Posterior cingulate gyrus (tissue), 11 donors: ENCODE measurements at regions not wholly inside any gene's neighbourhood (a gene's known extent, or its start where the extent isn't known, plus 50 kb on each side); places are given as distances from the start of the nearest gene placed in this dataset.
"Not testable (repeated sequence)": the region's sequence is repeated elsewhere in the genome, so short reads cannot be mapped to it uniquely, and the experiment has no call there.

ENCODE experiments used
- DNase-seq, 10 donors: peaks; one replicate each; pipeline versions ENCODE4 v3.0.0 to v3.0.0-alpha.2; 2020 to 2021; ENCODE audit warnings: mixed read lengths in 3 of 10
- intact Hi-C: fragments of 100-400 bp; cut with DNase I; formaldehyde crosslinking; loops from one replicate; pipeline ENCODE4 v1.15.1; 2023

DNA sequence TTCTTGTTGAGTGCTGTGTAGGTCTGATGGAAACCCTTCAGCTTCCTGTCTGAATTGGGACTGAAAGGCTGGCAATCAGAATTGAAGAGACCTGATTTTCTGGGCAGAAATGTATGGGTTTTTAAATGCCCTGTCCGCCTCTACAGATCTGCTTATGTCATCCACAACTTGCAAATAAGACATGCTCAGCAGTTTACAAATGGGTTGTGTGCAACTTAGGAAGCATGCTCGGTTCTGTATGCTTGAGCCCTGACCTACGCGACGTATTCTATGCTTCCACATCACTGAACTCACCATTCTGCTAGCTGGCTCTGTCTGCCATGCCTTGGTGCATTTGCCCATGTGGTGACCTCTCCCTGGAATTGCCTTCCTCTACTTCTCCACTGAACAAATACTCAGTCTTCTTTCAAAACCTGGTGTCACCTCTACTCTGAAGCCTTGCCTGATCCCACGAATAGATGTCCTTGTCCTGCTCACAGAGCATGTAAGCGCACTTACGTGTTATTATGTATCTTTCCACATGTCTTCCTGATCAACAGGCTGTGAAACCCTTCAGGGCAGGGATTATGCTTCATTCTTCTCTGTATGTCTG lies 194.2 kb downstream of the ERCC6L2 start:
- peak in 1 of 10 donors; percentile 4 for DNase-seq
- intact Hi-C loops: no loop called here

GRCh38 chr9:96068511-96068910 lies 193.0 kb downstream of the ERCC6L2 start:
- DNase-seq: peak in 1 of 10 donors; percentile 72
- intact Hi-C loops: no loop called here

DNA sequence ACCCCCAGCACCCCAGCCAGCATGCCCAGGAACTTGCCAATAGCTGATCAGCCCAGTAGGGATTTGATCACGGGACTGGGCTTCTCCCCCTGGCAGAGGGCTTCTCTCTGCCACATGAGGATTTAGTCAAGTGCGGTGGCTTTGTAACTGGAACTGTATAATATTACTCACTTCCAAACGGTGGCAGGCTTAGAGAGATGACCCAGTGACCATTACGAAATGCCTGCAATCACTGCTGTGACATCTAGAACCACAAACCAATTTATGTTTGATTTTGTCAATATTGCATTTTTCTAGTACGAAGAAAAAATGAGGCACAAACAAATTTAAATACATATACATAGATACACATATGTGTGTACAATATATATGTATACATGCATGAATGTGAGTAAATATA lies 192.1 kb downstream of the ERCC6L2 start:
- DNase-seq: no peak
- intact Hi-C loops: no loop called here

GRCh38 chr9:96067004-96067403 lies 191.5 kb downstream of the ERCC6L2 start:
- DNase-seq: peak in 1 of 10 donors; percentile 34
- intact Hi-C loops: no loop called here

DNA sequence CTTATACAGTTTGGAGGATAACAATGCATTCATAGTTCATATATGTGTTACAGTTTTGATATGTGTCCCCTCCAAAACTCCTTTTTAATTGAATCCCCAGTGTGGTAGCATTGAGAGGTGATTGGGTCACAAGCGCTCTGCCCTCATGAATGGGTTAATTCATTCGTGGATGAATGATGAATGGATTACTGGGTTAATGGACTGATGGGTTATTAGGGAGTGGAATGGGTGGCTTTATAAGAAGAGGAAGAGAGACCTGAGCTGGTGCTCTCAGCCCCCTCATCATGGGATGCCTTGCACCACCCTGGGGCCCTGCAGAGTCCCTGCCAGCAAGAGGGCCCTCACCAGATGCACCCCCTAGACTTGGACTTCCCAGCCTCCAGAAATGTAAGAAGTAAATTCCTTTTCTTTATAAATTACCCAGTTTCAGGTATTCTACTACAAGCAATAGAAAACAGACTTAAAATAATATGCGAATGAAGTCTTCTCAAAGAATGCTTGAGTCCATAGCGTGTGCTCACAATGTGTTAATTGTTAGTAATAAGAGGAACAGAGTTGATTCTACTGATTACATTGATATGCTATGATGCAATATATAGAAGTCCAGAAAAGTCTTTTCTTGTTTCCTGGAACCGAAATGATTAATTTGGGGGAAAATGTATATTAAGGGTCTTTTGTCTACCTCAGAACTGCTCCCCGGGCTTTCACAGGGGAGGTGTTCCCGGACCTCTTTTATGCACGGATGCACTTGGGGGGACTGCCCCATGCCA lies 190.2 kb downstream of the ERCC6L2 start:
- peak in 1 of 10 donors; percentile 51 for DNase-seq
- intact Hi-C loops: no loop called here

- DNase-seq: peak in 1 of 10 donors; percentile 51
- intact Hi-C loops: no loop called here
Measured at GRCh38 chr9:96064826-96065481, 189.5 kb downstream of the ERCC6L2 start.

DNA sequence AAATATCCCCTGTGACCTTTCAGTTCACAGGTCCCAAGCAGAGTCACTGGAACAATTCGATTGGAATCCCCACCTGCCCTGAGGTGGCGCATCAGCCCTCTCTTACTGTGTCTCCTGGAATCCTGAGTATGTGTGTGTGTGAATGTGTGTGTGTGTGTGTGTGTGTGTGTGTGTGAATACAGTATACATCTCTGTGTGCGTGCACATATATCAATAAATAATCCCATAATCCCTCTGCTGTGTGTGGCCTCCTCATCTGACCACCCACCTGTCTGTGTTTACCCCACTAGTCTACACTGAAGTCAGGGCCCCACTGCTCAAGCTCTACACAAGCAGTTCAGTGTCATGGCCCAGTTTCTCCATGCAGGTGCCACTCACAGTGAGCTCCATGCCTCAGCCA lies 187.4 kb downstream of the ERCC6L2 start:
- intact Hi-C loops: no loop called here

DNA sequence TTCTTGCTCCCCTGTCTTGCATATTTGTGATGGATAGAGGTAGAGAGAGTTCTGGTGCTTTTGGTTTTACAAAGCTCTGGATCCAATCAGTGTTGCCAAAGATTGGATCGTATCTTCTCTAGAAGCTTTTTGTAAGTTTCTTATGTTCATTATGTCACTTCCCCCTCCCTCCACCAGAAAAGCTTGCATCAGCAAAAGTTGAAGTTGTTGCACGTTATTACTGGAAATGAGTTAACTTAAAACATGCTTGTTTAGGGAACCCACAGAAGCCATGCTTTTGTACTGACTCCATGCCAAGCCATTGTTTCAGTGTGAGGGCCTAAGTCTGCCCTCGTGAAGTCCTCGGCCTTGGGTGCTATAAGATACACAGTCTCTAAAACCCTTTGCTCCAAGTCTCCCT lies 186.5 kb downstream of the ERCC6L2 start:
- no peak for DNase-seq
- intact Hi-C loops: no loop called here

More for the DNA sequence above, 187.4 kb downstream of the ERCC6L2 start:
- DNase-seq: no peak

- intact Hi-C loops: no loop called here
- DNase-seq: peak in 5 of 10 donors; percentile 38 to 91 (median 50)
Measured at GRCh38 chr9:96061293-96061987, 185.9 kb downstream of the ERCC6L2 start.

- intact Hi-C loops: no loop called here
- no peak for DNase-seq
Measured at GRCh38 chr9:96058218-96058617, 182.7 kb downstream of the ERCC6L2 start.

DNA sequence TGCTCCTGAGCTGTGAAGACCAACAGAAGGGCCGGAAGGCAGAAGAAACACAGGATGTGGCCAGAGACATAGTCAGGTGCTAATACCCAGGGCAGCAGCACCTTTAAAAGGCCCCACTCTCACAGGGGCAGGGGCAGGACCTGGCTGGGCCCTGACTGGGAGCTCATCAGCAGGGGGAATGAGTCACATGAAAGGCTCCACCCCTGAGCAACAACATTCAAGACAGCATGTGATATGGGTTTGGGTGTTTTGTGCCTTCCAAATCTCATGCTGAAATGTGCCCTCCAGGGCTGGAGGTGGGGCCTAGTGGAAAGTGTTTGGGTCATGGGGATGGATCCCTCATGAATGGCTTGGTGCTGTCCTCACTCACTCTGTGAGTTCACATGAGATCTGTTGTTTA lies 181.7 kb downstream of the ERCC6L2 start:
- intact Hi-C loops: no loop called here
- DNase-seq: peak in 1 of 10 donors; percentile 18

DNA sequence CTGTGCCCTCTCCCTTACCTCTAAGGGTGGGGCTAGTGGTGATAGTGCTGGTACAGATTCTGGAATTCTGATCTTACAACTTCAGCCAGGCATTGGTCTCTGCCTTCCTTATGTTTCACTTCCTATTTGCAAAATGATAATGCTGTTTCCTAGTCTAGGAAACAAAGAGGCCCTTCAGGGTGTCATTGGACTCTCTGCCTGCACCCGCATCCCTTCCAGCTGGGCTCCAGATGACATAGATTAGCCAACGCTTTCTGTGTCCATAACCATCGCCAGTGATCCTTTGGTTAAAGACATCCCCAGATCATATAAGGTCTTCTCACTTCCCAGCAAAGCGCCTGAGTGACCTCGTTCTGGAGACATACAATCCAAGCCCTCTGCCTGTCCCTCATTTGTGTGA lies 180.7 kb downstream of the ERCC6L2 start:
- DNase-seq: peak in 1 of 10 donors; percentile 81

GRCh38 chr9:96054248-96054647 lies 178.8 kb downstream of the ERCC6L2 start:
- DNase-seq, intact Hi-C loops: not testable (repeated sequence)

More for the DNA sequence above, 180.7 kb downstream of the ERCC6L2 start:
- intact Hi-C loops: no loop called here

DNA sequence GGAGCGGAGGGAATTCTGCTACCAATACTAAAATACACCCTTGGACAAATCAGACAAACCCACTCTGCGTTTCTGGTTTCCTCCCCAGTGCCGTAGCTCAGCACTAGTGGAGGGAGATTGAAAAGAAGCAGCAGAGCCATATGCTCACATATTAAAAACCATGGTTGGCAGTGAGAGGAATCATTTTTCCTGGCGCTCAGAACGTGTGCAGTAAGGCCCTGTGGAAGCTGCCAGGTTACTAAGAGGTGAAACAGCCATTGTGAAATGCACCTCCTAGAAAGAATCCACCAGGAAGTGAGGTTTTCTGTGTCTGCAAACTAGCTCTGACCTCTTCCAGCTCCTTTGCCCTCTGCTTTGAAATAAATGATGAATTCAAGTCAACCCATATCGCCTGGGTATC lies 177.2 kb downstream of the ERCC6L2 start:
- DNase-seq: no peak
- intact Hi-C loops: no loop called here

GRCh38 chr9:96051423-96051822 lies 175.9 kb downstream of the ERCC6L2 start:
- intact Hi-C loops: no loop called here
- peak in 1 of 10 donors; percentile 24 for DNase-seq

GRCh38 chr9:96050861-96051155 lies 175.3 kb downstream of the ERCC6L2 start:
- intact Hi-C loops: no loop called here
- peak in 1 of 10 donors; percentile 61 for DNase-seq

- intact Hi-C loops: no loop called here
- peak in 1 of 10 donors; percentile 80 for DNase-seq
Measured at GRCh38 chr9:96050048-96050860, 174.8 kb downstream of the ERCC6L2 start.

- intact Hi-C loops: loop anchor here (10.0 kb wide), 1 partner anchor 166 kb away; no protein-coding TSS in a partner anchor
- peak; percentile 70 to 96 (median 84) for DNase-seq
Measured at GRCh38 chr9:96048956-96049831, 173.7 kb downstream of the ERCC6L2 start.
